HEK293 (cell line): ENCODE measurements at regions not wholly inside any gene's neighbourhood (a gene's known extent, or its start where the extent isn't known, plus 50 kb on each side); places are given as distances from the start of the nearest gene placed in this dataset.

ENCODE experiments used
- CTCF ChIA-PET: fragments of 350-600 bp; formaldehyde crosslinking; extraction: SDS; loops from one replicate; lab custom pipeline; 2021; ENCODE audit warnings: antibody characterized with exemption; lab: Yijun Ruan, JAX
- POLR2A ChIA-PET: fragments of 300-600 bp; formaldehyde crosslinking; extraction: SDS; loops from one replicate; lab custom pipeline; 2020; ENCODE audit warnings: antibody characterized with exemption, inconsistent platforms; lab: Yijun Ruan, JAX
- H3K27ac ChIP-seq: fragments of 200-500 bp; sonication (Bioruptor generic); 2 replicates; pipeline ENCODE4 v1.5.1; 2014; ENCODE audit warnings: low read depth, low read length, control low read depth, inconsistent platforms; ENCODE audit errors: extremely low read depth
- H3K36me3 ChIP-seq, 2 experiments: fragments of 200-500 bp in 1 of 2; sonication (Bioruptor generic) in 1 of 2; 1 replicate in 1 of 2; 2 replicates in 1 of 2; pipeline ENCODE4 v1.5.1; 2014 to 2017; ENCODE audit warnings: inconsistent platforms in 2 of 2, low read length in 2 of 2; ENCODE audit not compliant: control insufficient read depth in 2 of 2, insufficient read depth in 1 of 2
- H3K4me1 ChIP-seq: fragments of 200-500 bp; sonication (Bioruptor generic); 2 replicates; pipeline ENCODE4 v1.5.1; 2014; ENCODE audit warnings: mild to moderate bottlenecking, low read length, inconsistent platforms; ENCODE audit not compliant: control insufficient read depth, insufficient read depth
- H3K4me3 ChIP-seq: 2 replicates; pipeline ENCODE4 v1.5.1; 2011; ENCODE audit warnings: low read depth, mild to moderate bottlenecking, control low read depth, low read length, moderate library complexity
- H3K9me3 ChIP-seq: fragments of 200-500 bp; sonication (Bioruptor generic); 2 replicates; pipeline ENCODE4 v1.5.1; 2014; ENCODE audit warnings: low read depth, low read length, inconsistent platforms; ENCODE audit not compliant: control insufficient read depth, insufficient read depth
- BCL11B ChIP-seq: fragments of 450-650 bp; formaldehyde crosslinking; IDR thresholded peaks from 2 replicates; pipeline ENCODE4 v1.5.1; 2016; ENCODE audit warnings: low read depth, missing biosample characterization, missing genetic modification characterization
- GFI1B ChIP-seq: fragments of 450-650 bp; formaldehyde crosslinking; IDR thresholded peaks from 2 replicates; pipeline ENCODE4 v1.5.1; 2016; ENCODE audit warnings: missing biosample characterization, missing genetic modification characterization
- GLI2 ChIP-seq: fragments of 450-650 bp; formaldehyde crosslinking; IDR thresholded peaks from 2 replicates; pipeline ENCODE4; 2017; ENCODE audit warnings: missing biosample characterization, missing genetic modification characterization, low read depth, borderline replicate concordance
- IKZF3 ChIP-seq: fragments of 450-650 bp; IDR thresholded peaks from 2 replicates; pipeline ENCODE4 v1.5.0; 2018; ENCODE audit warnings: missing biosample characterization, mild to moderate bottlenecking, missing genetic modification characterization, moderate library complexity
- OVOL3 ChIP-seq: fragments of 450-650 bp; formaldehyde crosslinking; IDR thresholded peaks from 2 replicates; pipeline ENCODE4 v1.5.1; 2016; ENCODE audit warnings: missing biosample characterization, missing genetic modification characterization
- SCRT1 ChIP-seq: fragments of 450-650 bp; formaldehyde crosslinking; IDR thresholded peaks from 2 replicates; pipeline ENCODE4 v1.5.1; 2016; ENCODE audit warnings: missing biosample characterization, missing genetic modification characterization, borderline replicate concordance
- ZBTB11 ChIP-seq: fragments of 450-650 bp; formaldehyde crosslinking; conservative IDR thresholded peaks from 2 replicates; pipeline ENCODE4 v1.5.1; 2016; ENCODE audit warnings: low read depth, missing biosample characterization, missing genetic modification characterization
- ZNF132 ChIP-seq: fragments of 450-650 bp; formaldehyde crosslinking; IDR thresholded peaks from 2 replicates; pipeline ENCODE4 v1.5.1; 2017; ENCODE audit warnings: missing biosample characterization, missing genetic modification characterization, borderline replicate concordance
- ZNF140 ChIP-seq: fragments of 450-650 bp; formaldehyde crosslinking; IDR thresholded peaks from 2 replicates; pipeline ENCODE4 v1.5.1; 2016; ENCODE audit warnings: missing biosample characterization, missing genetic modification characterization
- ZNF354C ChIP-seq: fragments of 450-650 bp; formaldehyde crosslinking; IDR thresholded peaks from 2 replicates; pipeline ENCODE4 v1.5.1; 2016; ENCODE audit warnings: missing biosample characterization, missing genetic modification characterization, low read depth, borderline replicate concordance
- ZNF394 ChIP-seq: fragments of 450-650 bp; formaldehyde crosslinking; IDR thresholded peaks from 2 replicates; pipeline ENCODE4 v1.5.1; 2016; ENCODE audit warnings: missing biosample characterization, missing genetic modification characterization, mild to moderate bottlenecking, moderate library complexity, borderline replicate concordance
- ZNF473 ChIP-seq: fragments of 450-650 bp; formaldehyde crosslinking; IDR thresholded peaks from 2 replicates; pipeline ENCODE4 v1.5.1; 2017; ENCODE audit warnings: missing biosample characterization, missing genetic modification characterization
- ZNF514 ChIP-seq: fragments of 450-650 bp; formaldehyde crosslinking; IDR thresholded peaks from 2 replicates; pipeline ENCODE4 v1.5.1; 2016; ENCODE audit warnings: missing biosample characterization, missing genetic modification characterization
- ZNF529 ChIP-seq: fragments of 450-650 bp; formaldehyde crosslinking; IDR thresholded peaks from 2 replicates; pipeline ENCODE4 v1.5.1; 2017; ENCODE audit warnings: missing genetic modification characterization, missing biosample characterization; ENCODE audit not compliant: insufficient replicate concordance
- ZNF580 ChIP-seq: fragments of 450-650 bp; formaldehyde crosslinking; IDR thresholded peaks from 2 replicates; pipeline ENCODE4 v1.5.1; 2016; ENCODE audit warnings: missing biosample characterization, missing genetic modification characterization
- ZNF677 ChIP-seq: fragments of 450-650 bp; IDR thresholded peaks from 2 replicates; pipeline ENCODE4 v1.5.0; 2018; ENCODE audit warnings: missing biosample characterization, mild to moderate bottlenecking, missing genetic modification characterization, moderate library complexity
- ZNF707 ChIP-seq: fragments of 450-650 bp; formaldehyde crosslinking; IDR thresholded peaks from 2 replicates; pipeline ENCODE4 v1.5.1; 2016; ENCODE audit warnings: missing biosample characterization, missing genetic modification characterization
- ZSCAN16 ChIP-seq: fragments of 450-650 bp; formaldehyde crosslinking; IDR thresholded peaks from 2 replicates; pipeline ENCODE4 v1.5.1; 2016; ENCODE audit warnings: missing biosample characterization, missing genetic modification characterization
- ZSCAN5A ChIP-seq: fragments of 450-650 bp; formaldehyde crosslinking; IDR thresholded peaks from 2 replicates; pipeline ENCODE4 v1.5.1; 2016; ENCODE audit warnings: missing biosample characterization, missing genetic modification characterization
- TF ChIP-seq, protein P1 (sequence below): fragments of 450-650 bp; formaldehyde crosslinking; IDR thresholded peaks from 2 replicates; pipeline ENCODE4 v1.5.1; 2016; ENCODE audit warnings: missing biosample characterization, missing genetic modification characterization

DNA sequence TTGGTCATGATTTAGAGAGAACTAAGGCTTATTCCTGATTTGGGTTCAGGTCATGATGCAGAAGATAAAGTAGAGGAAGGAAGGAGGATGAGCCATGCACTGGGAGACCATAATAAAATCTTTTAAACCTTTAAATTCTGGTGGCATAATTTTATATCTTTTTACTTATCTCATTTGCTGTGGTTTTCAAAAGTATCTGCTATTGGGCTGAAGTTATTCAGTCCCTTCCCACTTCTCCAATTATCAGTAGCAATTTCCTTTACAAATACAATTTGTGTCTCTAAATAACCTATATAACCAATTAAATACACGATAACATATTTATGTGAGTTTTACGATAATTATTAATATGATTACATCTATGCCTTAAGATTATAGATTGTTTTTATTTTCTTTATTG, 194.8 kb upstream of the SLC8A1 start (continued):
- TF ChIP-seq GLI2, result no peak
- no peak for TF ChIP-seq ZNF354C (tag by site-specific recombination)
- no peak for TF ChIP-seq ZBTB11
- TF ChIP-seq, all 188 proteins: peak for 0

GRCh38 chr2:40652155-40652554, 200.3 kb upstream of the SLC8A1 start:
- Histone ChIP-seq H3K9me3 (no peaks in the 10 kb centered on the region), H3K4me1 (no peaks in the 10 kb centered on the region), H3K27ac (no peak overlapping the region), H3K36me3 (no peaks in the 10 kb centered on the region), H3K4me3 (no peak overlapping the region)
- TF ChIP-seq ZNF473 (tag by site-specific recombination), result no peak
- no peak for TF ChIP-seq ZNF140 (tag by site-specific recombination)
- no peak for TF ChIP-seq ZSCAN16 (tag by site-specific recombination)
- no peak for TF ChIP-seq ZNF529 (tag by site-specific recombination)
- TF ChIP-seq ZNF707, result no peak
- no peak for TF ChIP-seq BCL11B (tag by site-specific recombination)
- TF ChIP-seq ZNF677 (tag by site-specific recombination), result no peak
- TF ChIP-seq ZNF132 (tag by site-specific recombination), result no peak
- no peak for TF ChIP-seq ZNF394 (tag by site-specific recombination)
- no peak for TF ChIP-seq ZNF580 (tag by site-specific recombination)
- TF ChIP-seq ZNF514 (tag by site-specific recombination), result no peak
- no peak for TF ChIP-seq OVOL3 (tag by site-specific recombination)
- no peak for TF ChIP-seq ZSCAN5A
- TF ChIP-seq, protein P1, sequence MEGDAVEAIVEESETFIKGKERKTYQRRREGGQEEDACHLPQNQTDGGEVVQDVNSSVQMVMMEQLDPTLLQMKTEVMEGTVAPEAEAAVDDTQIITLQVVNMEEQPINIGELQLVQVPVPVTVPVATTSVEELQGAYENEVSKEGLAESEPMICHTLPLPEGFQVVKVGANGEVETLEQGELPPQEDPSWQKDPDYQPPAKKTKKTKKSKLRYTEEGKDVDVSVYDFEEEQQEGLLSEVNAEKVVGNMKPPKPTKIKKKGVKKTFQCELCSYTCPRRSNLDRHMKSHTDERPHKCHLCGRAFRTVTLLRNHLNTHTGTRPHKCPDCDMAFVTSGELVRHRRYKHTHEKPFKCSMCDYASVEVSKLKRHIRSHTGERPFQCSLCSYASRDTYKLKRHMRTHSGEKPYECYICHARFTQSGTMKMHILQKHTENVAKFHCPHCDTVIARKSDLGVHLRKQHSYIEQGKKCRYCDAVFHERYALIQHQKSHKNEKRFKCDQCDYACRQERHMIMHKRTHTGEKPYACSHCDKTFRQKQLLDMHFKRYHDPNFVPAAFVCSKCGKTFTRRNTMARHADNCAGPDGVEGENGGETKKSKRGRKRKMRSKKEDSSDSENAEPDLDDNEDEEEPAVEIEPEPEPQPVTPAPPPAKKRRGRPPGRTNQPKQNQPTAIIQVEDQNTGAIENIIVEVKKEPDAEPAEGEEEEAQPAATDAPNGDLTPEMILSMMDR (tag by site-specific recombination), result no peak
- no peak for TF ChIP-seq GFI1B (tag by site-specific recombination)
- TF ChIP-seq IKZF3 (tag by site-specific recombination), result no peak
- TF ChIP-seq SCRT1, result no peak
- POLR2A ChIA-PET, result no interaction called here
- CTCF ChIA-PET, result no interaction called here
